Ishikawa (cell line): ENCODE measurements at regions not wholly inside any gene's neighbourhood (a gene's known extent, or its start where the extent isn't known, plus 50 kb on each side); places are given as distances from the start of the nearest gene placed in this dataset.

Experiments used
- CEBPB ChIP-seq: IDR thresholded peaks from 2 replicates; pipeline ENCODE4 v1.6.1; 2012
- CREB1 ChIP-seq: IDR thresholded peaks from 2 replicates; pipeline ENCODE4 v1.6.1; 2012; ENCODE audit warnings: low read depth
- EGR1 ChIP-seq: IDR thresholded peaks from 2 replicates; pipeline ENCODE4 v1.6.1; 2012
- EP300 ChIP-seq: IDR thresholded peaks from 2 replicates; pipeline ENCODE4 v1.6.1; 2012; ENCODE audit warnings: borderline replicate concordance
- FOXM1 ChIP-seq: IDR thresholded peaks from 2 replicates; pipeline ENCODE4 v1.6.1; 2012; ENCODE audit warnings: low read depth, borderline replicate concordance
- NFIC ChIP-seq: IDR thresholded peaks from 2 replicates; pipeline ENCODE4 v1.6.1; 2012
- RAD21 ChIP-seq: IDR thresholded peaks from 2 replicates; pipeline ENCODE4 v1.6.1; 2012; ENCODE audit warnings: low read depth
- REST ChIP-seq: IDR thresholded peaks from 2 replicates; pipeline ENCODE4 v1.6.1; 2012; ENCODE audit warnings: low read depth, mild to moderate bottlenecking
- TAF1 ChIP-seq: IDR thresholded peaks from 2 replicates; pipeline ENCODE4 v1.6.1; 2012; ENCODE audit warnings: low read depth, mild to moderate bottlenecking
- TCF12 ChIP-seq: IDR thresholded peaks from 2 replicates; pipeline ENCODE4 v1.6.1; 2012; ENCODE audit warnings: low read depth
- TEAD4 ChIP-seq: IDR thresholded peaks from 2 replicates; pipeline ENCODE4 v1.6.1; 2012
- USF1 ChIP-seq: IDR thresholded peaks from 2 replicates; pipeline ENCODE4 v1.6.1; 2012
- YY1 ChIP-seq: IDR thresholded peaks from 2 replicates; pipeline ENCODE4 v1.6.1; 2012; ENCODE audit warnings: low read depth
- ZBTB7A ChIP-seq: IDR thresholded peaks from 2 replicates; pipeline ENCODE4 v1.6.1; 2012; ENCODE audit warnings: low read depth
- TF ChIP-seq, protein P1 (sequence below): IDR thresholded peaks from 2 replicates; pipeline ENCODE4 v1.6.1; 2012

GRCh38 chr5:2442496-2443354 lies 308.8 kb downstream of the IRX2 start:
- no peak for TF ChIP-seq TCF12

- TF ChIP-seq FOXM1 (no peak), REST (no peak), RAD21 (no peak), TCF12 (no peak), TEAD4 (no peak), NFIC (no peak), CEBPB (no peak), CREB1 (no peak), EGR1 (no peak), EP300 (no peak)
- TF ChIP-seq, protein P1, sequence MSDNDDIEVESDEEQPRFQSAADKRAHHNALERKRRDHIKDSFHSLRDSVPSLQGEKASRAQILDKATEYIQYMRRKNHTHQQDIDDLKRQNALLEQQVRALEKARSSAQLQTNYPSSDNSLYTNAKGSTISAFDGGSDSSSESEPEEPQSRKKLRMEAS = no peak
These were observed 309.8 kb downstream of the IRX2 start for GRCh38 chr5:2441495-2442180.

- TF ChIP-seq CREB1 (no peak), EP300 (no peak), NFIC (no peak), ZBTB7A (no peak), REST (no peak), RAD21 (no peak), EGR1 (no peak), TAF1 (no peak), USF1 (no peak), YY1 (no peak)
These were observed 311.9 kb downstream of the IRX2 start for GRCh38 chr5:2439608-2440007.

DNA sequence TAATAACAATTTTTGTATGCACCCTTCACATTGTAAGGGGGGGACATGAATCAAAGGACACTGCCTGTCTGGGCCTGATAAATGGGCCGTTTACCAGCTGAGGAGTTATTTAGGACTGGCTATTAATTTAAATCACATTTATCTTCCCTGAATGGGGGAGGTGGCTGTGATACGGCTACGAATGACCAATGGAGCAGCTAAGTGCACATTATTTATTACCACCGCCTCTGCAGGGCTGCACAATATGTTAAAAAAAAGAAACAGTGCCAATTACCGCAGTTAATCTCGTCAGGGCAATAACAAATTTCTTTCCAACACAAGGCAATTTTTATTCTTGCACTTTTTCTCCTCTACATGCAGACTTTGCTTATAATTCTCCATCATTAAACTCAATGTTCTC lies 318.4 kb downstream of the IRX2 start:
- no peak for TF ChIP-seq ZBTB7A
- TF ChIP-seq EP300 = no peak
- no peak for TF ChIP-seq TCF12
- TF ChIP-seq TAF1 = no peak
- no peak for TF ChIP-seq CEBPB
- TF ChIP-seq USF1 = no peak
- TF ChIP-seq EGR1 = no peak
- TF ChIP-seq TEAD4 = no peak
- TF ChIP-seq REST = no peak
- TF ChIP-seq, protein P1 = no peak
